Fibroblast of skin of right biceps (primary cell): ENCODE measurements at regions not wholly inside any gene's neighbourhood (a gene's known extent, or its start where the extent isn't known, plus 50 kb on each side); places are given as distances from the start of the nearest gene placed in this dataset.

Experiments used
- DNase-seq: peaks from one replicate; pipeline ENCODE4 v3.0.0-alpha.2; 2013

DNA sequence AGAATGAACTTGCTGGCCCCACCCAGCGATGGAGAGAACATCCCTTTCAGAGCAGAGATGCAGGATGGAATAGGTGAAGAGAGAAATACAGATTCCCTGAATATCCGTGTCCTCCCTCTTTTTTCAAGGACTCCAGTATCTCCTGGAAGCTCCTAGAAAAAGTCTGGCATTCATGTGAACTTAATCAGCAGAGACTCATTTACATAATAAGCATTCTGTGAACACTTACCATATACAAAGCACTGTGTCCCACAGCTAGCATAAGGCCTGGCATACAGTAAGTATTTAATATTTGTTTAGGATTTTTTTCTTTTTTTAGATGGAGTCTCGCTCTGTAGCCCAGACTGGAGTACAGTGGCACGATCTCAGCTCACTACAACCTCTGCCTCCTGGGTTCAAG lies 208.5 kb upstream of the RPL38 start:
- no peak for DNase-seq

- DNase-seq, result no peak
Measured at GRCh38 chr17:73997059-73997458, 206.4 kb upstream of the RPL38 start.

- DNase-seq, result no peak
Measured at GRCh38 chr17:73998249-73998648, 205.2 kb upstream of the RPL38 start.

- peak; percentile 11 for DNase-seq
Measured at GRCh38 chr17:73998653-73999645, 204.5 kb upstream of the RPL38 start.

- no peak for DNase-seq
Measured at GRCh38 chr17:74001145-74001544, 202.3 kb upstream of the RPL38 start.

DNA sequence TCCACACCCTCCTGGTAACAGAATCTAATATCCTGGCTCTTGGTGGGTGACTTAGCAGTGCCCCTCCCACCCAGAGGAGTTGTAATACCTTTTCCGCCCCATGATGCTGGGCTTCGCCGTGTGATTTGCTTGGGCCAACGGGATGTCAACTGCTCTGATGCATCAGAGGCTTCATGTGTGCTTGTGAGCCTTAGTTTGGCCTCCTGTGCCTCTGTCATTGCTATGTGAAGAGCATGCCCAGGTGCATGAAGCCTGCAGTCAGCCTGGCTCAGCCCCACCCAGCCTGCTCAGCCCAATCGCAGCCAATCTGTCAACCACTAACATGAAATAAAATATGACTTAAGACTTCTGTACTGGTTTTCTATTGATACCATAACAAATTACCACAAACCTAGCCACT lies 201.2 kb upstream of the RPL38 start:
- no peak for DNase-seq

DNA sequence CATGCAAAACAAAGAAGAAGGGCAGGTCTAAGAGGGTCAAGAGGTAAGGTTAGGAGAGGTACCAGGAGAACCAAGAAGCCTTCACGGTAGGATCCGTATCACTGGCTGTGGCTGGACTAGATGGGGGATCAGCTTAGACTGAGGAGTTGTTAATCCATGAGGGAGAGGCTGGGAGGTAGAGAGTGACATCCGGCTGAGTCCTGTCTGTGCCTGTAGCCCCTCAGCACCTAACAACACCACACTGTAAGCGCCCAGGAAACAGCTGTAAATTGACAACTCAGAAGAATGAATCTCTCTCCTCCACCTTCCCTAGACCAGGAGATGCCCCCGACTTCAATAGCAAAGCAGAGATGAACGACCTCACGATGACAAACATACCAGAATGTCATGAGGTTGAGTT lies 199.4 kb upstream of the RPL38 start:
- DNase-seq, result no peak

- no peak for DNase-seq
Measured at GRCh38 chr17:74005790-74006189, 197.7 kb upstream of the RPL38 start.

DNA sequence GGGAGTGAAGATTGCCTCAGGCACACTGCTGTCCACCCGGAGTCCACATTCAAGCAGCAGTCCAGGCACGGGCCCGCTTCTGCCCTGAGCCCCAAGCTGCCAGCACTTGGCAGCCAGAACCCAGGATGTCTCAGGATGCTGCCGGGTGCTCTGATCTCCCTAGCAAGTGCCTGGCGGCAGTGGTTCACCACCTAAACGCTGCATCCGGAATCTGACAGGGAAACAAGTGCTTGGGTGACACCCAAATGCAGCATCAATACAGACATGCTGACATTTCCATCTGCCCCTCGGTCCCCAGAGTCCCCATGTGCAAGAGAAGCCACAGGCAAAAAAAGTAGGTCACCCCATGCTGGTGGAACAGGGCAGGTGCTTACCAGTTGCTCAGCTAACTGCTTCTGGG lies 197.1 kb upstream of the RPL38 start:
- no peak for DNase-seq

- DNase-seq, result no peak
Measured at GRCh38 chr17:74008196-74008595, 195.3 kb upstream of the RPL38 start.

DNA sequence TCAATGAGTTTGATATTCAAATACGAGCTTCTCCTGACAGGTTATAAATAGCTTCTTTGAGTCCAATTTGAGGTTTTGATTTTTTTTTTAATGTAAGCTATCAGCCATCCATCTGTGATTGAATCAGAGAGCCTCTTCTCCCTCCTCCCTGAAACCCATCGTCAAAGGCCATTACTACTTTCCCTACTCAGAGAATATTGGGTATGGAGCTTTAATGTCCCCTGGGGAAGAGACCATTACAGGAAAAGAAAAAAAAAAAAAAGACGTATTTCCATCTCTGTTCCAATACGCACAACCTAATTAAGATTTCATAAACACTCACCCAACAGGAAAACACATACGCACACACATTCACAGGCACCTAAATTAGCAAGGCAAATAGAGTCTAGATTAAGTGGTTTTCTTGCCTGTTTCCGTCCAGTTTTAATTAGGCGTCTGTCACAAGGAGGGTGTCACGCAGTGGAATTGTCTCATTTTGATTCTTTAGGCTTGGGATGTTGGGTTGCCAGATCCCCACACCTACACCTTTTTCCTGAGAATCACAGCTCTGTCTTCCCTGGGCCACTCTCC lies 194.3 kb upstream of the RPL38 start:
- no peak for DNase-seq

DNA sequence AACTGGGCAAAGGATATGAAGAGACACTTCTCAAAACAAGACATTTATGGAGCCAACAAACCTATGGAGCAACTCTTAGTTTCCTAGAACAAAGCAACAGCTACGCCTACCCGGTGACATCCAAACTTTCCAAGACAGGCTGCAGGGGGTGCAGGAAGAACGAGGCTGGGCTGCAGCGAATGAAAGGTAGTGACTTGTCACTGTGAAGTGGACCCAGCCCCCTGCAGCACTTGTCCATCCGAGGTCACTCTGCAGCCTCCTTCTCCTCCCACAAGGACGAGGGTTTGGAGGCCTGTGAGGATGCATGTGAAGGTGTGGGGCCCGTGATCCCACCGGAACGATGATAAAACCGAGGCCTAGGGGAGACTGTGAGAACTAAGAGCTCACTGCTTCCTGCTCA lies 192.6 kb upstream of the RPL38 start:
- DNase-seq, result no peak

DNA sequence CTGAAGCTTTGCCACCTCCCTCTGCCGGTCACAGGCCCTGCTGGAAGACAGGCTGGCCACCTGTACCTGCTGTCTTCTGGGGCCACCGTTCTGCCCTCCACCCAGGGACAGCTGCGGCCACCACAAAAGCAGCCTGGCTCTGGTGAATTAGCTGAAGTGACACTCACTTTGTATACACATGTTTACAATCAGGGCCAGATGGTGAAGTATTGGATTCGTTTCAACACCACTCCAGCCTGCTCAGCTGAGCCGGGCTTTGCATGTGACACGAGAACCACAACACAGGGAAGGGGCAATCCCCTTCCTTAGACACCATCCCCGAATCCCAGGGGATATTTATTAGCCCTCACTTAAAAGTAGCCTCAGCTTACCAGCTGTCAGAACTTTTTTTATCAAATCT lies 191.5 kb upstream of the RPL38 start:
- DNase-seq, result no peak

DNA sequence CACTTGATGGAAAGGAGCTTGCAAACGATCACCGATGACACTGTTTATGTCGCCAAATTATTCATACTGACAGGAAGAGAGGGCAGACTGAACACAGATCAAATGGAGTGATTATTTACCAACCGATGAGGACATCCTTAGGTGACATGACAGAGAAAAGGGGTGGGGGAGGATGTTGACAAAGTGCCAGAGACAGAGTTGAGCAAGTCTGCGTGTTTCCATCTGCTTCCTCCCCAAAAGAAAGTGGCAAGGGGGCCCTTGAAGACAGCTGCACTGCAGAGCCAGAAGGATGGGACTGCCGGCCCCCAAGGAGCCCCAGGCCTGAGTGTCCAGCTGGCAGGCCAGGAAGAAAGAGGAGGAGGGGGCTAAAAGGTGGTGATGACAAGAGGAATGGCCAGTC lies 191.0 kb upstream of the RPL38 start:
- DNase-seq, result no peak

- no peak for DNase-seq
Measured at GRCh38 chr17:74015316-74015715, 188.2 kb upstream of the RPL38 start.

DNA sequence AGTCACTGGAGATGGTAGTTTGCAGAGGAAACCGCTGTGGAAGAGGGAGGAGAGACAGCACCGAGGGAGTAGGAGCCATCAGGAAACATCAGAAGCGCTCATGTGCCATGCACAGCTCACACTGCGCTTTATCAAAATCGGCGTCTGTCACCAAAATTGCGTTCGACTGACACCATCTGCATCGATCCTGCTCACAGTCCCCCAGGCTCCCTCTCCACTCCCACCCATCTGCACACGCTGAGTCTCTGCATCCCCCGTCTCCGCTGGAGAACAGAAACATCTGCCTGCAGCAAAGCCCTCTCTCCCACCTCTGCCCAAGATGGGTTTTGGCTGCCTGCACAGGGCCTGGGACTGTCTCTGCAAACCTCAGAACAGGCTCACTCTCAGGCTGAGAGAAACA lies 187.5 kb upstream of the RPL38 start:
- DNase-seq, result no peak

DNA sequence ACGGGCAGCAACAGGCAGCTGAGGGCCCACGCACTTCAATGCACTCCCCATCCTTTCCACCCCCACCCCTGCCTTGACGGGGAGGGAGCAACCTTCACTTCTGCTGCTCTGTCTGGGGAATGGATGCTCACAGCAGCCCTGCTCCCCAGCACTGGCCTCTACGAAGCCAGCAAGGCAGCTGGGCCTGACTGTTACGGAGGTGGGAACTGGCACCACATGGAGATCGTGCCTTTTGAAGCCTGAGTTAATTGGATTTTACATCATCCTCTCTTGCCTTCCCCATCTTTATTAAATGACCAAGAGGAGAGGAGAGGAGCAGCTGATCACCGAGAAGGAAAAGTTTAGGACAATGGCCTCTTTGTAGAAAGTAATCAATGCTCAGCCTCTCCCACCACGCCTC lies 187.0 kb upstream of the RPL38 start:
- DNase-seq, result no peak

GRCh38 chr17:74017466-74017865 lies 186.0 kb upstream of the RPL38 start:
- DNase-seq, result no peak

DNA sequence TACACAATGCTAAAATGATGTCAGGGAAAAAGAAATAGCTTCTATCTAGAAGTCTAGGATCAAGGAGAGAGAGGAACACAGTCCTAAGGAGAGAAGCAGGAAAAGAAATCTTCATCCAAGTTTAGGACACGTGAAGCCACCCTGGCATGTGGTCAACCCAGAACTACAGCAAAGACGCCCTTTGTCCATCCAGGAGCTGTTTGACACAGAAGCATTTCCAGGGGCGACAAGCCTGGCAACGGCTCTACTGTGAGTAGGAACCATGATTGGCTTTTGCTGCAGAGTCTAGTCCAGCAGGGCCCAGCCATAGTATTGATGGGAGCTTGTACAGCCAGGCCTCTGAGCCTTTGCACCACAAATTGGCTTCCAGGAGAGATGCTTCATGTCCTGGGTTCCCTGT lies 185.4 kb upstream of the RPL38 start:
- no peak for DNase-seq

GRCh38 chr17:74019271-74019670 lies 184.2 kb upstream of the RPL38 start:
- no peak for DNase-seq

DNA sequence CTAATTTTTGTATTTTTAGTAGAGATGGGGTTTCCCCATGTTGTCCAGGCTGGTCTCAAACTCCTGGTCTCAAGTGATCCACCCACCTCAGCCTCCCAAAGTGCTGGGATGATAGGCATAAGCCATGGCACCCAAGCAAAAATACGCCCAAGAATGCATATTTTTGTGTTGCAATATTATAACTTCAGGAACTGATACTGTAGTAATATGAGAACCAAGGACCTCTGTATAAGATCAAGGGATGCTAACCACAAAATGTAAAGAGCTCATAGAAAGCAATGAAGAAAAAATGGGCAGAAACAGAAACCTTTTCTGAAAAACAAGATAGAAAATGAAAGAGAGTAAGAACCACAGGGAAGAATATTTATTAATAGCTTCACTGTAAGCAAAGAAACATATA lies 183.6 kb upstream of the RPL38 start:
- no peak for DNase-seq

- no peak for DNase-seq
Measured at GRCh38 chr17:74020522-74020921, 183.0 kb upstream of the RPL38 start.

DNA sequence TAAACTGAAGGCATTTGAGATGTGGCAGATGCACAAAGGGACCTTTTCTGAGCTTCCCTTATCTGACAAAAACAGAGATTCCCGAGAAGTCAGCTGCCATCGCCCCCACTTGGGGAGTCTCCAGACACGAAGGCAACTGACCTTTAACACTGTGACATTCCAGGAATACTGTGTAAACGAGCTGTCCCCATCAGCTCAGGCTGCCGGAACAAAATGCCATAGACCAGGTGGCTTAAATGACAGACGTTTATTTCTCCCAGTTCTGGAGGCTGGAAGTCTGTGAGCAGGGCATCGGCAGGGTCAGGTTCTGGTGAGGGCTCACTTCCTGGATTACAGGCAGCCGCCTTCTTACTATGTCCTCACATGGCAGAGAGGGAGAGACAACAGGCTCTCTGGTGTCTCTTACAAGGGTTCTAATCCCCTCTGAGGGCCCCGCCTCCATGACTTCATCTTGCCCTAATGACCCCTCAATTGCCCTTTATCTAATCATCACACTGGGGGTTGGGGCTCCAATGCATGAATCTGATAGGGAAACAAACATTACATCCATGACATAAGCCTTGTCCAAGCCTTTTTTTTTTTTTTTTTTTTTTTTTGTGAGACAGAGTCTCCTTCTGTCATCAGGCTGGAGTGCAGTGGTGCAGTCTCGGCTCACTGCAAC lies 178.5 kb upstream of the RPL38 start:
- DNase-seq, result no peak

DNA sequence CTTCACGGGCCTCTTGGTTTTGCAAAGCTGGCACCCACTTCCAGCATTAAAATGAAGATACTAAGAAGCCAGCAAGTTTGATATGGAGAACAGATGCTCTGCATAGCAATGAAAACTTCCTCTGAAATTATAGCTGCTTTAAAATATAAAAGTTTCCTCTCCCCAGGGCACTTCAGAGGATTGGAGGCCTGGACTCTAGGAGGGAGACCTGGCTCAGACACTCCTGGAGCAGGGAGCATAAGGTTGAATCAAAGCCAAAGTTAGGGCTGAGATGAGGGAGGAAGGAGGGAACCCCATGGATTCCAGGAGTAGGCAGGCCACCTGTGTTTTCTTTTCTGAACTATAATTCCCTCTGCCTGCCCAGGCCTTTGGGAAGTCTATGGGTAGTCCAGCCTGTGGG lies 176.0 kb upstream of the RPL38 start:
- DNase-seq, result no peak
